ENCODE measurements at regions not wholly inside any gene's neighbourhood (a gene's known extent, or its start where the extent isn't known, plus 50 kb on each side); places are given as distances from the start of the nearest gene placed in this dataset.

DNA sequence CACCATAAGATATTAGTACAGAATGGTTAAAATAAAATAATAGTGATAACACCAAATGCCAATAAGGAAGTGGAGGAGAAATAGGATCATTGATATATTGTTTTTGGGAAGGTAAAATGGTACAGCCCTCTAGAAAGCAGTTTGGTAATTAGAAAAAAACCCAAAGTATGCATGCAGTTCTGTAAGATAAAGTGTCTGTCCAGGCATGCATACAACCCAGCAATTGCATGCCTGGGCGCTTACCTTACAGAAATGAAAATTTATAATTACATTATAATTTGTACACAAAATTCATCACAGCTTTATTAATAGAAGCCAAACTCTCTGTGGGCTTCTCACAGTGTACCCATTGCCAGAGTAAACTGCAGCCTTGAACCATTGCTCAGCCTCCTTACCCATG is 124.7 kb downstream of the TTC6 start:
- TF ChIP-seq, protein P1, sequence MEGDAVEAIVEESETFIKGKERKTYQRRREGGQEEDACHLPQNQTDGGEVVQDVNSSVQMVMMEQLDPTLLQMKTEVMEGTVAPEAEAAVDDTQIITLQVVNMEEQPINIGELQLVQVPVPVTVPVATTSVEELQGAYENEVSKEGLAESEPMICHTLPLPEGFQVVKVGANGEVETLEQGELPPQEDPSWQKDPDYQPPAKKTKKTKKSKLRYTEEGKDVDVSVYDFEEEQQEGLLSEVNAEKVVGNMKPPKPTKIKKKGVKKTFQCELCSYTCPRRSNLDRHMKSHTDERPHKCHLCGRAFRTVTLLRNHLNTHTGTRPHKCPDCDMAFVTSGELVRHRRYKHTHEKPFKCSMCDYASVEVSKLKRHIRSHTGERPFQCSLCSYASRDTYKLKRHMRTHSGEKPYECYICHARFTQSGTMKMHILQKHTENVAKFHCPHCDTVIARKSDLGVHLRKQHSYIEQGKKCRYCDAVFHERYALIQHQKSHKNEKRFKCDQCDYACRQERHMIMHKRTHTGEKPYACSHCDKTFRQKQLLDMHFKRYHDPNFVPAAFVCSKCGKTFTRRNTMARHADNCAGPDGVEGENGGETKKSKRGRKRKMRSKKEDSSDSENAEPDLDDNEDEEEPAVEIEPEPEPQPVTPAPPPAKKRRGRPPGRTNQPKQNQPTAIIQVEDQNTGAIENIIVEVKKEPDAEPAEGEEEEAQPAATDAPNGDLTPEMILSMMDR (IDR thresholded peaks at IDR 0.05): no peak
- no peak for TF ChIP-seq EP300 (IDR thresholded peaks at IDR 0.05)
- TF ChIP-seq POLR2A (IDR thresholded peaks at IDR 0.05): no peak
- Histone ChIP-seq H3K4me1 (ENCODE audit: insufficient read depth) (no peaks in the 10 kb centered on the region), H3K27me3 (no peaks in the 10 kb centered on the region), H3K36me3 (no peaks in the 10 kb centered on the region), H3K4me3 (no peak overlapping the region), H3K9me3 (no peaks in the 10 kb centered on the region), H3K27ac (no peak overlapping the region)
- intact Hi-C loops (cut with DNase I): no loop called here
- WGBS, 3 donors: 91 to 95% (median 94%) methylated on average over 1 of the region's 1 CpG
- DNase-seq: no peak

- Histone ChIP-seq H3K36me3 (no peaks in the 10 kb centered on the region), H3K27ac (no peak overlapping the region), H3K27me3 (no peaks in the 10 kb centered on the region), H3K9me3 (no peaks in the 10 kb centered on the region), H3K4me1 (ENCODE audit: insufficient read depth) (no peaks in the 10 kb centered on the region), H3K4me3 (no peak overlapping the region)
- DNase-seq: no peak
- TF ChIP-seq, protein P1 (IDR thresholded peaks at IDR 0.05): no peak
- no peak for TF ChIP-seq POLR2A (IDR thresholded peaks at IDR 0.05)
- TF ChIP-seq EP300 (IDR thresholded peaks at IDR 0.05): no peak
- 26 to 31% (median 28%) methylated on average over 2 of the region's 2 CpGs for WGBS, 3 donors
- intact Hi-C loops (cut with DNase I): no loop called here
Observed at GRCh38 chr14:37721976-37722659, 126.7 kb downstream of the TTC6 start.

DNA sequence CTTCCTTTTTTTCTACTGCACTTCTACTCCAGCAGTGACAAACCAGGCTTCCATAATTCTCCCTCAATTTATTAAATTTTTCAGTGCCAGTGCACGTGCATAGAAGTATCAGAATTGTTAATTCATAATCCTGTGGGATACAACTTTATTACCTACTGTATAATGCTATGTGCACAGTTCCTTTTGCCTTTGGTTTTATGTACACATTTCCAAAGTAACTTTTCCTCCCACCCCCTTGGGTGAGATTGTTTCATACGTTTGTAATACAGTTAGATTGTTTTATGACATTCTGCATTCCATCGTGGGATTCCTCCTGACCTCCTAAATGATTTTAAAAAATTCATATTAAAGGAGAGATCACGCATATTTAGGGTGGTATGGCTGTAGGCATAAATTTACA is 128.1 kb downstream of the TTC6 start:
- no peaks in the 10 kb centered on the region for H3K9me3 ChIP-seq
- no peak overlapping the region for H3K27ac ChIP-seq
- TF ChIP-seq, protein P1 (IDR thresholded peaks at IDR 0.05): no peak
- TF ChIP-seq POLR2A (IDR thresholded peaks at IDR 0.05) (no peak), EP300 (IDR thresholded peaks at IDR 0.05) (no peak)
- H3K36me3 ChIP-seq: no peaks in the 10 kb centered on the region
- no peaks in the 10 kb centered on the region for H3K27me3 ChIP-seq
- DNase-seq: no peak
- WGBS, 3 donors: 39 to 41% (median 40%) methylated on average over 4 of the region's 4 CpGs
- no peak overlapping the region for H3K4me3 ChIP-seq
- intact Hi-C loops (cut with DNase I): no loop called here
- H3K4me1 ChIP-seq (ENCODE audit: insufficient read depth): no peaks in the 10 kb centered on the region

- no peak for DNase-seq
- Histone ChIP-seq H3K27ac (no peak overlapping the region), H3K4me1 (ENCODE audit: insufficient read depth) (no peaks in the 10 kb centered on the region), H3K27me3 (no peaks in the 10 kb centered on the region), H3K4me3 (no peak overlapping the region), H3K36me3 (no peaks in the 10 kb centered on the region), H3K9me3 (no peaks in the 10 kb centered on the region)
- intact Hi-C loops (cut with DNase I): no loop called here
- TF ChIP-seq POLR2A (IDR thresholded peaks at IDR 0.05) (no peak), EP300 (IDR thresholded peaks at IDR 0.05) (no peak)
- TF ChIP-seq, protein P1 (IDR thresholded peaks at IDR 0.05): no peak
Observed at GRCh38 chr14:37726708-37727107, 131.3 kb downstream of the TTC6 start.

Measured in ovary (tissue), 7 donors.